ENCODE measurements at regions not wholly inside any gene's neighbourhood (a gene's known extent, or its start where the extent isn't known, plus 50 kb on each side); places are given as distances from the start of the nearest gene placed in this dataset.

DNA sequence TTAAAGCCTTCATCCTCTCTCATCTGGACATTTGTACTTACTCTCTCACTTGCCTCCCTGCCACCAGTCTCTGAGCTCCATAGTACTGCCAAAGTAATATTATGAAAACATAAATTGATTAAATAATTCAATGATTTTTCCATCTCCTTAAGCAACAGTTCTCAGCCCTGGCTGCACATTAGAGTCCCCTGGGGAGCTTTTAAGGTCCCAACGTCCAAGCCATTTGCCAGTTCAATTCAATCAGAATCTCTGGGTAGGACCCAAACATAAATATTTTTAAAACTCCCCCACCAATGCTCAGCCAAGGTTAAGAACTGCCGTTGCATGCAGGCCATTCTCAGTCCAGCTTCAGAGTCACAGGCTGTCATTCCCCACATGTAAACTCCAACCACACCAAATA lies 114.4 kb upstream of the BMAL1 start:
- TF ChIP-seq, protein P1, sequence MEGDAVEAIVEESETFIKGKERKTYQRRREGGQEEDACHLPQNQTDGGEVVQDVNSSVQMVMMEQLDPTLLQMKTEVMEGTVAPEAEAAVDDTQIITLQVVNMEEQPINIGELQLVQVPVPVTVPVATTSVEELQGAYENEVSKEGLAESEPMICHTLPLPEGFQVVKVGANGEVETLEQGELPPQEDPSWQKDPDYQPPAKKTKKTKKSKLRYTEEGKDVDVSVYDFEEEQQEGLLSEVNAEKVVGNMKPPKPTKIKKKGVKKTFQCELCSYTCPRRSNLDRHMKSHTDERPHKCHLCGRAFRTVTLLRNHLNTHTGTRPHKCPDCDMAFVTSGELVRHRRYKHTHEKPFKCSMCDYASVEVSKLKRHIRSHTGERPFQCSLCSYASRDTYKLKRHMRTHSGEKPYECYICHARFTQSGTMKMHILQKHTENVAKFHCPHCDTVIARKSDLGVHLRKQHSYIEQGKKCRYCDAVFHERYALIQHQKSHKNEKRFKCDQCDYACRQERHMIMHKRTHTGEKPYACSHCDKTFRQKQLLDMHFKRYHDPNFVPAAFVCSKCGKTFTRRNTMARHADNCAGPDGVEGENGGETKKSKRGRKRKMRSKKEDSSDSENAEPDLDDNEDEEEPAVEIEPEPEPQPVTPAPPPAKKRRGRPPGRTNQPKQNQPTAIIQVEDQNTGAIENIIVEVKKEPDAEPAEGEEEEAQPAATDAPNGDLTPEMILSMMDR (IDR thresholded peaks at IDR 0.05) = no peak
- no peak for TF ChIP-seq POLR2A (IDR thresholded peaks at IDR 0.05)
